ENCODE measurements at regions not wholly inside any gene's neighbourhood (a gene's known extent, or its start where the extent isn't known, plus 50 kb on each side); places are given as distances from the start of the nearest gene placed in this dataset.

DNA sequence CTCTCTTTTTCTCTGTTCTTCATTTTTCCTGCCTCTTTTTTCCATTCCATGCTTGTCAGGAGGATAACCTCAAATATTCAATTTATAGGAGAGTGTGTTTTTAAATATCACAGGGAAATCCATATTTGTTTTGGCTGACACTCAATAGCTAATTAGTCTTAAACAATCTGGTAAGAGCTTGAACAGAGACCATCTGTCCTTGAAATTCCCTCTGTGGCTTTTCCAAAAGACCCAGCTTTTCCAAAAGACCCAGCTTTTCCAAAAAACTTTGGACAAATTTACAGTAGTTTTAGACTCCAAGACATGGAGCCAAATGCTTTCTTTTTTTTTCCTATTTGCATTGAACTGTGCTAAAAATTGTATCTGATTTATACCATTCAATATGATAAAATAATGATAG lies 127.4 kb upstream of the FAM83B start:
- peak; percentile 47 for DNase-seq

GRCh38 chr6:54719633-54720032 lies 126.9 kb upstream of the FAM83B start:
- DNase-seq, result no peak

DNA sequence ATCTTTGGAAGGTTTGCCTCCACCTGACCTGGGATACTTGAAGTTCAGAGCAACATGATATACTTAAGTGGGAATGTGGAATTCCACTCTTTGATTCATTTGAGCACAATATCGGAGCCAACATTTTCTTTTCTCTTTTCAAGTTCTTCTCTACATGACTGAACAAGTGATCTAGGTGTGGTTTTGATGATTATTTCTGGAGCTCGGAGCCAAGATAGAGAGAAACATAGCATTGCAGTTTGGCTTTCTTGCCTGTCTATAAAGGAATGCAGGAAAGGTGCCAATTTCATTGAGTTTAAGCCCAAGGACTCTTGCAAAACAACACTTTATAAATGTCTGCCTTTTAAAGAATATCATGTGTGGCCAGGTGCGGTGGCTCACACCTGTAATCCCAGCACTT lies 124.2 kb upstream of the FAM83B start:
- no peak for DNase-seq

GRCh38 chr6:54729716-54730115 lies 116.9 kb upstream of the FAM83B start:
- no peak for DNase-seq

DNA sequence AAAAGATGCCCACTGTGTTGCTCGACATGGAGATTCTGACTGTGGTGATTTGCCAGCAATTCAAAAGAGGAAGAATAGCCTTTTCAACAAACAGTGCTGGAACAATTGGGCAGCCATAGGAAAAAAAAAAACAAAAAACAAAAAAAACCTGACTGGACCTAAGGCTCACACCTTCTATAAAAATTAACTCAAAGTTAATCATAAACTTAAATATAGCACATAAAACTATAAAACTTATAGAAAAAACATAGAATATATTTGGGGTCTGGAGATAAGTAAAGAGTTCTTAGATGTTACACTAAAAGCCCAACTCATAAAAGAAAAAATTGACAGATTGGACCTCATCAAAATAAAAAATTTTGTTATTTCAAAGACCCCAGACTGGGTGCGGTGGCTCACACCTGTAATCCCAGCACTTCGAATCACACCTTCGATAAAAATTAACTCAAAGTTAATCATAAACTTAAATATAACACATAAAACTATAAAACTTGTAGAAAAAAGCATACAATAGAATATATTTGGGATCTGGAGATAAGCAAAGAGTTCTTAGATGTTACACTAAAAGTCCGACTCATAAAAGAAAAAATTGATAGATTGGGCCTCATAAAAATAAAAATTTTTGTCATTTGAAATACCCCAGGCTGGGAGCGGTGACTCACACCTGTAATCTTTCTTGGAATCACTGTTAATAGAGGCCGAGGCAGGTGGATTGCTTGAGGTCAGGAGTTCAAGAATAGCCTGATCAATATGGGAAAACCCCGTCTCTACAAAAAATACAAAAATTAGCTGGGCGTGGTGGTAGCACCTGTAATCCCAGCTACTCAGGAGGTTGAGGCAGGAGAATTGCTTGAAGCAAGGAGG lies 115.6 kb upstream of the FAM83B start:
- no peak for DNase-seq

DNA sequence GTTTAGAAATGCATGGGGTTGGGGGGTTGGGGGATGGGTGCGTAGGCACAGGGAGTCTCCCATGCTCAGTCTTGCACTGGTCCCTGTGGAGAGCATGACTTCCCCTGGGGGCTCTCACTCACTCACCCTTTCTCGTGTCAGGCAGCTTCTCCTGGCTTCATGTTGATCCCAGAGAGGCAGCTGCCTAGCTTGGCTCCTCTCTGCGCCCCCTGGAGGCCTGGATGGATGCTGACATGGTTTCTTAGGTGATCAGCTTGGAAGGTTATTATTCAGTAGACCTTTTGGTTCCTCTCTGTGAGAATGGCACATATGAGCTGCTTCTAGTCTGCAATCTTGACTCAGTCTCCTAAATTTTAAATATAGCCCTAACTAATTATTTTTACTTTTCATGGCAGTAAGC lies 109.3 kb upstream of the FAM83B start:
- peak; percentile 3 for DNase-seq

DNA sequence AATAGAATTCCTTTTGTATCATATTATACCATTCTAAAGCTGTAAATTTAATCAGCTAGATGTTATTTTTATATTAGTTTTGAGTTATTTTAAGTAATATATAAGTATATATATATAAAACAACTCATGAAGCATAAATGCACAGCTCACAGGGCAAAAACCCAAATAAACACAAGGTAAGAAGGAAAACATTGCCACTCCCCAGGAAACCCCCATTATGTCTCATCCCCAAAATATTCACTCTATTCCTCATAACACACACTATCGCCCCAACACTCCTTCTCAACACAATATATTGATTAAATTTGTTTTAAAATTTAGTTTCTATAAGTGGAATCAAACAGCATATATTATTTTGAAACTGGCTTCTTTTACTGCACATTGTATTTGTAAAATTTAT lies 98.6 kb upstream of the FAM83B start:
- DNase-seq, result no peak

DNA sequence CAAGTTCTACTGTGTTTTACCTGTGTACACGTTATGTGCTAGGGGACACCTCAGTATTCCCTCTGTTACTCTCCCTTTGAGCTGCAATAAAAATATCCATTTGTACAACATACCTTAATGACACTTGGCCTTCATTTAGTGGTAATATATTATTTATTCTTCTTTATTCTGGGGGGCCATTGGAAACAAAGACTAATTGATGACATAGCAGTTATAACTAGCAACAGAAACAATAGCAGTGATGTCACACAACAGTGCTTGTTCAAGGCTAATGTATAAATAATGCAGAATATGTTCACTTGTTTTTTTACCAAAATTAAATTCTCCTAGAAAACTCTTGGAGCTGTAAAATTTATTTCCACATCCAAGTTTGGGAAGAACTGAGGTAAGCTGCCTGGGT lies 92.2 kb upstream of the FAM83B start:
- no peak for DNase-seq

DNA sequence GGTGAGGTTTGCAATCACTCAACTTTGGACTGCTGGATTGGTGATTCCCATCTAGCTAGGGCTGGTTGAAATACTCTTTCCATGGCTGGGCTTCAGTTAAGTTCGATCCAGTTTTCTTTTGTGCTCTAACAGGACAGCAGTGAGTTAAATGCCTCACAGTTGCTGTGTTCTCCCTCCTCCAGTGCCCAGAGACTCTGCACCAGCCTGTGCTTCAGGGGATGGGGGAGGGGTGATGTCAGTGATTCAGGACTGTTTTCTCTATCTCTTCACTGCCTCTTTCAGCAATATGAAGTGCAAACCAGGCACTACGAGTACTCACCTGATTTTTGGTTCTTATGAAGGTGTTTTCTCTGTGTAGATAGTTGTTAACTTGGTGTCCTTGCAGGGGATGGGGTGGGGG lies 88.2 kb upstream of the FAM83B start:
- DNase-seq, result no peak

- no peak for DNase-seq
Measured at GRCh38 chr6:54768494-54768893, 78.1 kb upstream of the FAM83B start.

GRCh38 chr6:54770328-54770727 lies 76.2 kb upstream of the FAM83B start:
- no peak for DNase-seq

GRCh38 chr6:54771968-54772367 lies 74.6 kb upstream of the FAM83B start:
- DNase-seq, result no peak

DNA sequence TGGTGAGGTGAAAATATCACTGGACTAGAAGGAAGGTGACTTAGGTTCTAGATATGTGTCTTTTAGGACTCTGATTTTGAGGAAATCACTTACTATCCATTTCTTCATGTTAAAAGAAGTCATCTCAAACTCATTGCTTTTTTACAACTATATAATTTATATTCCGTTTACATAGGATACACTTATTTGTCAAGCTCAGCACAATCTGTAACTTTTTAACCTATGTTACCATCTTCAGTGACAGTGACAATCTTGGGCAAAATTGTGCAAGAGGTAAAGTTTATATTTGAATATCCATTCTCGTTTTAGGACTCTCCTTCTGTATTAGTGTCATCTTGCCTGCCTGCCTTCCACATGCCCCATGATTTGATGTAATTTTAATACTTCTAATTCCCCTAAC lies 74.0 kb upstream of the FAM83B start:
- no peak for DNase-seq

DNA sequence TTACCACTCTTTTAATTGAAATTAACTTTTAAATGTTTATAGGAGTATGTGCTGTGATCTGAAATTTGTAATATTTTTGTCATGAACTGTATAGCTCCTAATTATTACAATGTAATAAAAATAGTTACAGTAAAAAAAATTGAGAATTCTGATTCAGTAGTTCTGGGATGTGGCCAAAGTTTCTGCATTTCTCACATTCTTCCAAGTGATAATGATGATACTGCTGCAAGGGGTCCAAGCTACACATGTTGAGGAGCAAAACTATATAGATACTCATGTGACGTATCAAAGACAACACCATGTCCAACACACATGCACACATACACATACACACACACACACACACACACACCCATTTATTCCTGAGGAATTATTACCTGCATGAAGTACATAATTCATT lies 71.0 kb upstream of the FAM83B start:
- DNase-seq, result no peak

- no peak for DNase-seq
Measured at GRCh38 chr6:54776891-54777290, 69.7 kb upstream of the FAM83B start.

GRCh38 chr6:54778731-54779130 lies 67.8 kb upstream of the FAM83B start:
- DNase-seq, result no peak

DNA sequence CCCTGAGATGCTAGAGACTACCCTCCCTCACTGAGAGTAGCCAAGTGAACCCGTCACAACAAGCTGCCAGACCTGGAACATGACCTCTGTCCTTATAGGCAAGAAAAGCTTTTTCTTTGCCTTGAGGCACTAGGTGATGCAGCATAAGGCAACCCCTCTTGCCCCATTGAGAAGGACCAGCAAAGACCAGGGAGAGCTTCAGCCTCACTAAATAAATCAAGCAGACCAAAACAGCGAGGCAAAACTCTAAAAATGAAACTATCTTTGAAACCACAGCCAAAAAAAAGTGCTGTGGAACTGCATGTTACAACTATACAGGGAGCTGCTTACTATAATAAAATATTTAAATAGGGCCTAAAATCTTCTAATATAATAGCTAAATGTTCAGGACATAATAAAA lies 62.6 kb upstream of the FAM83B start:
- no peak for DNase-seq

DNA sequence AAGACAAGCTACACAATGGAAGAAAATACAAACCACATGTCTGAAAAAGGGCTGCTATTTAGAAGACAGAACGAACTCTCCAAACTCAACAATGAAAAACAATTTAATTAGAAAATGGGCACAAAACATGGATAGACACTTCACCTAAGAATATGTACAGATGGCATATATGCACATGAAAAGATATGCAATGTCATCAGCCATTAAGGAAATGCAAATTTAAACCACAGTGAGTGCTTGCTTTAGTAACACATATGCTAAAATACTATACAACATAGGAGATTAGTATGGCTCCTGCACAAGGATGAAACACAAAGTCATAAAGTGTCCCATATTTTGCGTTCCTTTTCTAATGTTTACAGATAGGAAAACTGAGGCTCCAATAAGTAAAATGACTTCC lies 60.4 kb upstream of the FAM83B start:
- DNase-seq, result no peak

GRCh38 chr6:54787825-54788224 lies 58.7 kb upstream of the FAM83B start:
- DNase-seq, result no peak

Data from NCI-H2029 (cell line).